Epithelial cell of proximal tubule (primary cell): ENCODE measurements at regions not wholly inside any gene's neighbourhood (a gene's known extent, or its start where the extent isn't known, plus 50 kb on each side); places are given as distances from the start of the nearest gene placed in this dataset.

Source experiments
- DNase-seq: peaks from one replicate; pipeline ENCODE4 v3.0.0-alpha.2; 2011; ENCODE audit warnings: low read depth
- H3K4me3 ChIP-seq: 2 replicates; pipeline ENCODE4 v1.5.1; 2011; ENCODE audit warnings: low read depth, mild to moderate bottlenecking, low read length
- TF ChIP-seq, protein P1 (sequence below): conservative IDR thresholded peaks from 2 replicates; pipeline ENCODE4 v1.5.1; 2012; ENCODE audit warnings: low read depth, mild to moderate bottlenecking, low read length

DNA sequence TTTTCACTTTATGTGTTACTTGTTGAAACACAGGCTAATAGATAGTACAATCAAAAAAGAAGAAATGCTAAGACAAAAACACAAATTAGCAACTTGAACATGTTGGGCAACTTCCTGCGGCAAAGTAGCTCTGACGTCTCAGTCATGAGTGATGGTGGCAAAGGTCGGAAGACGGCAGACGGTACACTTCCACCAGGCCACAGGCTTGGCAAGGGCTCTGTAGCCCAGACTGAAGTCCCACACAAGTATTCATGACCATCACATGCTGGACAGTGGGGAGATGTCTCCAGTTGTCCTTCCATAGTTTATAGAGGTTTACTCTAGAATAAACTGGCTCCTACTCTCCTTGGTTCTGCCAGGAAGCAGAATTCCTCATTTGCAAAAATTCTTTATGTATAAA lies 831.3 kb downstream of the MTRR start:
- TF ChIP-seq, protein P1, sequence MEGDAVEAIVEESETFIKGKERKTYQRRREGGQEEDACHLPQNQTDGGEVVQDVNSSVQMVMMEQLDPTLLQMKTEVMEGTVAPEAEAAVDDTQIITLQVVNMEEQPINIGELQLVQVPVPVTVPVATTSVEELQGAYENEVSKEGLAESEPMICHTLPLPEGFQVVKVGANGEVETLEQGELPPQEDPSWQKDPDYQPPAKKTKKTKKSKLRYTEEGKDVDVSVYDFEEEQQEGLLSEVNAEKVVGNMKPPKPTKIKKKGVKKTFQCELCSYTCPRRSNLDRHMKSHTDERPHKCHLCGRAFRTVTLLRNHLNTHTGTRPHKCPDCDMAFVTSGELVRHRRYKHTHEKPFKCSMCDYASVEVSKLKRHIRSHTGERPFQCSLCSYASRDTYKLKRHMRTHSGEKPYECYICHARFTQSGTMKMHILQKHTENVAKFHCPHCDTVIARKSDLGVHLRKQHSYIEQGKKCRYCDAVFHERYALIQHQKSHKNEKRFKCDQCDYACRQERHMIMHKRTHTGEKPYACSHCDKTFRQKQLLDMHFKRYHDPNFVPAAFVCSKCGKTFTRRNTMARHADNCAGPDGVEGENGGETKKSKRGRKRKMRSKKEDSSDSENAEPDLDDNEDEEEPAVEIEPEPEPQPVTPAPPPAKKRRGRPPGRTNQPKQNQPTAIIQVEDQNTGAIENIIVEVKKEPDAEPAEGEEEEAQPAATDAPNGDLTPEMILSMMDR, result no peak
- no peak overlapping the region for H3K4me3 ChIP-seq
- DNase-seq, result no peak

DNA sequence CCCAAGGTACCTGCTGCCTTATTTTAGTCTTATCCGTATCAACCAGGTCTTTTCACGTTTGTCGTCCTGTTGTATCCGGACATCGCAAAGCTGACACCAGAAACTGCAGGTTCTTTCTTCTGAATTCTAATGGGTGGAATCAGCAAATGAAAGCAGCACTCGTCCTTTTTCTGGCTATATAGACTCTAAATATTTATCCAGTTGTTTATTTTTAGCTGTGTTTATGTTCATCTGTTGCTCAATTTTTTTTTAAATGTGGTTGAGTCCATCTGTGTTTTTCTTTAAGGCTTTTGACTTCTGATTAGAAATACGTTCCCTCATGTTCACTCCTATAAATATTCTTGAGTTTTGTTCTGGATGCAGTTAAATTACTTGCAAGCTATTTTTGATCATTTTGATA lies 831.7 kb downstream of the MTRR start:
- H3K4me3 ChIP-seq, result no peak overlapping the region
- TF ChIP-seq, protein P1, result no peak
- DNase-seq, result no peak

DNA sequence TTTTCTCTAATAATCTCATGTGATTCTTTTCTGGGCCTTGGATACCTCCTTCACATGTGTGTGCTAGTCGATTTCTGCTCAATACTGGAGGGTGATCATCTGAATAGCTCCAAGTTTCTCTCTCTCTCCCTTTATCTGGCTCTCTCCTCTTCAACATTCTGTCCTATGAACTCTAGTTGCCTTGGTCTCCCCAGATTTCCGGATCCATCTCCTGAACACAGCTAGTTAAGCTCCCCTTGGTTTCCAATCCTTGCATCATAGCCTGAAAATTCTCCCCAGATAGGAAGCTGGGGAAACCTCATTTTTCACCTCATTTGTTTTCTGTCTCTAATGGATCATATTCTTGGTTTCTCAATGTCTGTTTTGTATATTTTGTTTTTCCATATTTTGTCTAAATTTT lies 832.3 kb downstream of the MTRR start:
- H3K4me3 ChIP-seq, result no peak overlapping the region
- TF ChIP-seq, protein P1, result no peak
- DNase-seq, result no peak

DNA sequence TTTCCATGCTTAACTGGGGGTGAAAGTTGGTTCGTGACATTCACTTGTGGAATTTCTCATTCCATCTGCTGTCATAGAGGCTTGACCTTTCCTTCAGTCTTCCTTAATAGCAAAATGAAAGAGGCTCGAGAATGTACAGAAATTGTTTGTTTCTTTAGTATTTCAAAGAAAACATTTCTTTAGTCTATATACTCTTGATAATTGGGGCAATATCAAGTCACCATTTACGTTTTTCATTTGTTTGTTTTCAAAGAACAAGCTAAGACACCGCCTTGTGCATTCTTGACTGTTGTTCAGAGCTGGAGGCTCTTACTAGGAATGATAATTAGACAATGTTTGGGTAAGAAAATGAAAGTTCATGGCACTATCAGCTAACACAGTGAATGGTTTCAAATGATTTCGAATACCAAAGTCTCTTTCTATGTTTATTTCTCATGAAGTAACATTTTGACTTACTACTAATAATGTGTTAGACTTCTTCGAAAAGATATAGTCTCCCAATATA lies 835.4 kb downstream of the SEMA5A start:
- H3K4me3 ChIP-seq, result no peak overlapping the region
- TF ChIP-seq, protein P1, result no peak
- DNase-seq, result no peak

DNA sequence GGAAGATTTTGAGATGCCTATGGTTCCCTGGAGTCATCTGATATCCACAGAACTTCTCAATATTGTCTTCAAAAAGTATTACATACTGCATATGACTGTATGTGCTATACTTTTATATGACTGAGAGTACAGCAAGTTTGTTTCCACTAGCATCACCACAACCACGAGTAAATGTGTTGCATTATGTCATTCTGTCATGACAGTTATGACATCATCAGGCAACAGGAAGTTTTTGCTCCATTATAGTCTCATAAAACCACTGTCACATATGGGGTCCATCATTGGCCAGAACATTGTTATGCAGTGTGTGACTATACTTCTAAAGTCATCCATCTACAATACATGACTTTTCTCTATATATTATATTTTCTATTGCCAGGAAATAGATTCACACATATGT lies 831.7 kb downstream of the SEMA5A start:
- TF ChIP-seq, protein P1, result no peak
- no peak overlapping the region for H3K4me3 ChIP-seq
- DNase-seq, result no peak

DNA sequence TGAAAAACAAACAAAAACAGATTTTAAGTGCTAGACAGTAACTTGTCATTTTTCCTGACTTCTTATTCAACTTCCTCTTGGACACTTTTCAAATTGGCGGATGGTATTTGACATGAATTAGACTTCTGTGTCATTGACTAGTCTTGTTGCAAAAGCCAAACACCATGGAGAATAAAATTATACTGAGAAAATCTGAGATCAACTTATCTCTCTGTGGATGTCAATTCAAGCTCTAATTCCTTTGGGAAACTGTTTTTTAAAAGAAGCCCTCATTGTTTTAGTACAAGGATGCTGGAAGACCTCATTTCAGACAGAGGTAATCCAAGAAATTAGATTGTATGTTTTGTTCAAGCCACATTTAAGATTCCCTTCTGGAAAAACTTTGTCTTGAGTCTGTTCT lies 831.0 kb downstream of the SEMA5A start:
- no peak for DNase-seq
- no peak overlapping the region for H3K4me3 ChIP-seq
- TF ChIP-seq, protein P1, result no peak

DNA sequence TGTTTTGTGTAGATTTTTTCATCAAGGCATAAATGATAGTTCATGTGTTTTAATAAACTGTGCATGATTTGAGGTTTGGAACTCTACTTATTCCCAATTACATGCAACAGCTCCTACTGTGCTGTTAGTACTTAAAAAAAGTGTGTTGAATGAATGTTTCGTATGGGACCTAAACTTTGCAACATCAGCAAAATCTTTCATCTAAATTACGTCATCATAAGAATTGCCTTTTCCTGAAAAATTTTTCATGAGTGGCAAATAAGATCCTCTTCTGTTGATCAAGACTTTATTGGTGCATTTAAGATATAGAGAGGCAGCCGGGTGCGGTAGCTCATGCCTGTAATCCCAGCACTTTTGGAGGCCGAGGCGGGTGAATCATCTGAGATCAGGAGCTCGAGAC lies 826.1 kb downstream of the SEMA5A start:
- DNase-seq, result no peak
- TF ChIP-seq, protein P1, result no peak
- H3K4me3 ChIP-seq, result no peak overlapping the region
